ENCODE measurements at regions not wholly inside any gene's neighbourhood (a gene's known extent, or its start where the extent isn't known, plus 50 kb on each side); places are given as distances from the start of the nearest gene placed in this dataset.

- no peak for DNase-seq (ENCODE audit: low read depth)
Measured at GRCh38 chr19:28414748-28415147, 798.2 kb downstream of the UQCRFS1 start.

DNA sequence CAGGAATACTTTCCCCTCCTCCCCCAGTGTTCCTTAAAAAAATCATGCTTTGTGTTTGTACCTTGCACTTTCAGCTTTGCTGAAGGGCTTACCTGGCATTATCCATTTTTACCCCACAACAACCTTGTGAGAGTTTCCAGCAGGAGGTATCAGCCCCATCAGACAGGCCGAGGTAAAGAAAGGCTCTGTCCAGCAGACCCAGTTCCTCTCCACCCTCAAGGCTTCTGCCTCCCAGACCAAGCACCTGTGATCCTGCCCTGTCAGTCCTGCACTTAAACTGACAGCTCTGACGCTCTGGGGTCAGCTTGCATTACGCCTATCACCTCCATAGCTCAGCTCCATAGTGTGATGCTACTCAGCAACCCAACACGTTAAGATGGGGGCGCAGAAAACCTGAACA lies 803.1 kb downstream of the UQCRFS1 start:
- no peak for DNase-seq (ENCODE audit: low read depth)

GRCh38 chr19:28406966-28407365 lies 806.0 kb downstream of the UQCRFS1 start:
- DNase-seq (ENCODE audit: low read depth), result no peak

DNA sequence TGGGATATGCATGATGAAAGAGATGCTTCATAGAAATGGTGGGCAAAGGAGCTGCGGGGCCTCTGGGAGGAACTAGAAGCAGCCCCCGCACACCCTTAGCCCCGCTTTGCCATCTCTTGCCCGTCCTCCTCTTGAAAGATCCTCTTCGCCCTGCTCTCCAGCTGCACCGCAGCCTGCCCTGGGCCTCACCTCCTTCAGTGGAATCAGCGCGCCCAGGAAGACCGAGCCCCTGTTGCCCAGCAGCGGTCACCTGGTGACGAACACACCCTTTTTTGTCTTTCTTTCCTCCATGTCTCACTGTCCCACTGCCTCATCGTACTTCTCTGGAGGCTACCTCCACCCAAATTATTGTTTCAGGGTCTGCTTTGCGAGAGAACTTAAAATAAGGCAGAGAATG lies 807.6 kb downstream of the UQCRFS1 start:
- no peak for DNase-seq (ENCODE audit: low read depth)

- no peak for DNase-seq (ENCODE audit: low read depth)
Measured at GRCh38 chr19:28404472-28404871, 808.5 kb downstream of the UQCRFS1 start.

- no peak for DNase-seq (ENCODE audit: low read depth)
Measured at GRCh38 chr19:28403690-28404089, 809.3 kb downstream of the UQCRFS1 start.

DNA sequence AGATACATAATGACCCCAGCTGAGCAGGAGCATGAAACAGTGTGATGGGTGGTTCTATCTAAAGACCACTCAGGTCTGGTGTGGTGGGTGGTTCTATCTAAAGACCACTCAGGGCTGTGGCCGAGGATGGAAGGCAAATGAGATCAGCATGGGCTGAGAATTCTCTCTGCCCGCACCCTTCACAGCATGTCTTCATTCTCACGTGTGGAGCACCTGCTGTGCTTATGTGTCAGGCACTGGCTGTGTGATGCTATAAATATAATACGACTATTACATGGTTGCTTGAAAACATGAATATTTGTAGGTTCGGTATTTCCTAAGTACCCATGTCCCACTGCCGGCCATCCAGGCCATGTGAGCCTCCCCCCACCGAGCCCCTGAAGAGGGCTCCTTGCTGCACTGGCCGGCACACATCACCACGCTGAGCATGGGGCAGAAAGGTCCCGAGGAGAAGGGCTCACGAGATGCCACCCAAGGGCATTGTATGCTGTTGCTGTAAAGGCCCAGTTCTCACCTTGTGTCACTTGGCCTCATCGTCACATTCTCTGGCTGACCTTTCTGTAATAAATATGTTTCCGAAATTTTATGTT lies 810.2 kb downstream of the UQCRFS1 start:
- no peak for DNase-seq (ENCODE audit: low read depth)

- no peak for DNase-seq (ENCODE audit: low read depth)
Measured at GRCh38 chr19:28401739-28402424, 811.1 kb downstream of the UQCRFS1 start.

GRCh38 chr19:28400953-28401671 lies 811.8 kb downstream of the UQCRFS1 start:
- DNase-seq (ENCODE audit: low read depth), result no peak

DNA sequence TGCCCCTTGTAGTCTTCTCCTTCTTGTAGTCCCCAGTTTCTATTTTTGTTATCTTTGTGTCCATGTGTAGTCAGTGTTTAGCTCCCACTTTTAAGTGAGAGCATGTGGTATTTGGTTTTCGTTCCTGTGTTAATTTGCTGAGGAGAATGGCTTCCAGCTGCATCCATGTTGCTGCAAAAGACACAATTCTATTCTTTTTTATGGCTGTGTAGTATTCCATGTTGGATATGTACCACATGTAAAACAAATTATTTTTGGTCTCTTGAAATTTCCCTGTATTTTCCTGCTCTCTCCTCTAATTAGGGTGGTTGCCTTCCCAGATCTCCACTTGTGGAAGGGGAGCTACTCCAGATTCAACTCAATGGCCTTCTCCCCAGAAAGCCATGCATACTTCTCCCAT lies 813.8 kb downstream of the UQCRFS1 start:
- DNase-seq (ENCODE audit: low read depth), result no peak

- DNase-seq (ENCODE audit: low read depth), result no peak
Measured at GRCh38 chr19:28397800-28398199, 815.2 kb downstream of the UQCRFS1 start.

GRCh38 chr19:28397306-28397705 lies 815.6 kb downstream of the UQCRFS1 start:
- no peak for DNase-seq (ENCODE audit: low read depth)

DNA sequence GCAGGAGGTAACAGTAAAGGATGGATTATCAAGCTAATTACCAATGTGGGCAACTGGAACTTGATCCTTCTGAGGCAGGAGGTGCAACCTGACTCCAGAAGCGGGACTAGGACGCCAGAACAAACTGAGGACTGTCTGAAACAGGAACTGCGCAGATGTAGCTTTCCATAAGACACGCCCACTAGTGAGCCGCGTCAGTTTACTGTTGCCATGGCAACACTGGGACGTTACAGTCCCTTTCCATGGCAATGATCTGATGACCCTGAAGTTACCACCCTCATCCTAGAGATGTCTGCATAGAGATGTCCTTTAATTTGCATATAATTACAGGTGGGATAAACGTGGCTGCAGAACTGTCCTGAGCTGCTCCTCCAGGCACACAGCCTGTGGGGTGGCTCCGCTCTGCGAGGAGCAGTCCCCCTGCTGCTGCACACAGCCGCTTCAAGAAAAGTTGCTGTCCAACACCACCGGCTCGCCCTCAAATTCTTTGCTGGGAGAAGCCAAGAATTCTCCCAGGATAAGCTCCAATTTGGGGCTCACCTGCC lies 816.6 kb downstream of the UQCRFS1 start:
- no peak for DNase-seq (ENCODE audit: low read depth)

DNA sequence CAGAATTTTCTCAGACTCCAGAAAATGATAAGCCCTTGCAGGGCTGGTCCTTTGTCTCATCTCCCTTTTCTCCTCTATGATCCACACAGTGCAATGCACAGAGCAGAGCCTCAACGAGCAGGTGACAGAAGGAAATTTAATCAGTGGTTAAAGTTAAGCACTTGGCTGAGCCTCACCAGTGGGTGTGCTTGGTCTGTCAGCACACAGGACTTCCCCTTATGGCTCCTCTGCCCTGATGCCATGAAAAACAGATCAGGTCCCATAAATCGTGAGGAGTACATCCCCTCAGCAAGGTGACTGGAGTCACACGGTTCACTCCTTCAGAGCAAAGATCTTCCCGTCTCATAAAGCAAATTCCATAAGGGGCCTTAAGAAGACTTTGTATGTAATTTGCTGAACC lies 818.2 kb downstream of the UQCRFS1 start:
- no peak for DNase-seq (ENCODE audit: low read depth)

DNA sequence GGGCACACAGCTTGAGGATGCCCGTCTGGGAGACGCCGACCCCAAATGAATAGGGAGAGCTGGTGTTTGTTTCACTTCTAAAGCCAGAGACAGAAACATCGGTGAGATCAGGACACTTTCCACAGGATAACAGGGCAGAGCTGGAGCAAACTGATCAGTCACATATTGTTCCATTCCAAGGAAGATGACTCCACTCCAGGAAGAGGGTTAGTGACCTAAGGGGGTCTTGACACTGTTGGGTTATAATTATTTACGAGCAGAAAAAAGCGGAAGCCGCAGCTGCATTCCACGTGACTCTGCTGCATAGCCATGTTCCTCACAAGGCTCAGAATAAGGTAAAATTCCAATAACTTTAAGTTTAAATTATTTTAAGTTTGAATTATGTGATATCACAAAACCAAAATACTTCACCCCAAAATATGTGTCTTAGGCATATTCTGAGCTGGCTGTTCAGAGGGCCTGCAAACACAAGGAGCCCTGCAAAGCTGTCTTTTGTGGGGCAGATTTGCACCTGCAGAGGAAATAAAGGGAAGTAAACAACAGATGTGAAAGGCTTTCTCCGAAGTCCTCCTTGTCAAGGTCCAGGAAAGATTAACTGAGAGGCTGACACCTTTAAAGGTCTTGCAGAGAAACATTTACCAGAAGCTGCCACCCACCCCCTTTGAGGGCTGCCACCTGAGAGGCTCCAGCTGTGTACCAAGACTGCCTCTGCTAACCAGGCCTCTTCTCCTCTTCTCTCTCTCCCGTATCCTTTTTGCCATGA lies 819.2 kb downstream of the UQCRFS1 start:
- DNase-seq (ENCODE audit: low read depth), result no peak

DNA sequence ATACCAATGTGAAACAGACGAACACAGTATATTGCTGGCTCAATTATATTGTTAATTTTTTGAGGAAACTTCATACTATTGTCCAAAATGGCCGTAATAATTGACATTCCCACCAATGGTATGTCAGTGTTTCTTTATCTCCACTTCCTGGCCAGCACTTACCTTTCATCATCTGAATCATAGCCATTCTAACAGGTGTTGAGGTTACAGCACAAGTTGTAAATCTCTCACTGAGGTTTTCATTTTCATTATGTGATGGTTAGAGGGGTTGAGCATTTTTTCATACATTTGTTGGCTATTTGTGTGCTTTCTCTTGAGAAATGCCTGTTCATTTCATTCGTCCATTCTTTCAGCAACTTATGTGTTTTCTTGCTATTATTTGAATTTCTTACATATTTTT lies 824.0 kb downstream of the UQCRFS1 start:
- no peak for DNase-seq (ENCODE audit: low read depth)

DNA sequence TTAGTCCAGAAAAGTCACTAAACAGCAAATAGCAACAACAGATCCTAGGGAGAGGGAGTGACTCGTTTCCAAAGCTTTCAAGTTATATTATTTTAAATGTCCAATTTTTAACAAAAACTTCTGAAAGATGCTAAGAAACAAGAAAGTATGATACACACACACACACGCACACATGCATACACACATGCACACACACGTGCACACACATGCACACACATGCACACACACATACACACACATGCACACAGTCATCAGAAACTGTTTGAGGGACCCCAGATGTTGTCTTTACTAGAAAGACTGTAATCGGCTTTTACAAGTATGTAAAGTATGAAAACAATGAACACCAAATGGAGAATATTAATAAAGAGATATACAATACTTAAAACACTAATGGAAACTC lies 825.4 kb downstream of the UQCRFS1 start:
- DNase-seq (ENCODE audit: low read depth), result no peak

DNA sequence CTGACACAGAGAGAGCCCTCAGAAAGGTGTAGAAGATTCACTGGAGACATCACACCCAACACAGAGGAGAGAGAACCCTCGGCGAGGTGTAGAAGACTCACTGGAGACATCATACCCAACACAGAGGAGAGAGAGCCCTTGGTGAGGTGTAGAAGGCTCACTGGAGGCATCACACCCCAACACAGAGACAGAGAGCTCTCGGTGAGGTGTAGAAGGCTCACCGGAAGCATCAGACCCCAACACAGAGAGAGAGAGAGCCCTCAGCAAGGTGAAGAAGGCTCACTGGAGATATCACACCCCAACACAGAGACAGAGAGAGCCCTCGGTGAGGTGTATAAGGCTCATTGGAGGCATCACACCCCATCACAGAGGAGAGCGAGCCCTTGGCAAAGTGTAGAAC lies 826.5 kb downstream of the UQCRFS1 start:
- no peak for DNase-seq (ENCODE audit: low read depth)

DNA sequence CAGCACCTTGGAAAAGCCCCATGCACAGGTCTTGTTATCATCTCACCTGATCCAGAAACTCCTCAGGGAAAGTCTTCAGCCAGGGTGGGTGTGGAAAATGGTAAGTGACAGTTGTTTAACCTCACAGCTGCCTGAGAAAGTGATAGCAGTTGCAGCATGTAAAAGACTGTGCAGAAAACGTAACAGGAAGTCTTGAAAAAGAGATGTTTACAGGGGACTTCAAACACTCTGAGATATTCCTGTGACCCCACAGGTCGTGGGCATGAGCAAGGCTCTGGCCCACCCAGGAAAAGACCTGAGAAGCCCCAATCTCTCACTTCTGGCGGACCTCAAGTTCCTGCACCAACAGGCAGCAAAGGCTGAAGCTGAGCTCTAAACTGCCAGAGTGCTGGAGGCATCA lies 826.9 kb downstream of the UQCRFS1 start:
- no peak for DNase-seq (ENCODE audit: low read depth)

GRCh38 chr19:28377077-28377476 lies 835.9 kb downstream of the UQCRFS1 start:
- no peak for DNase-seq (ENCODE audit: low read depth)

DNA sequence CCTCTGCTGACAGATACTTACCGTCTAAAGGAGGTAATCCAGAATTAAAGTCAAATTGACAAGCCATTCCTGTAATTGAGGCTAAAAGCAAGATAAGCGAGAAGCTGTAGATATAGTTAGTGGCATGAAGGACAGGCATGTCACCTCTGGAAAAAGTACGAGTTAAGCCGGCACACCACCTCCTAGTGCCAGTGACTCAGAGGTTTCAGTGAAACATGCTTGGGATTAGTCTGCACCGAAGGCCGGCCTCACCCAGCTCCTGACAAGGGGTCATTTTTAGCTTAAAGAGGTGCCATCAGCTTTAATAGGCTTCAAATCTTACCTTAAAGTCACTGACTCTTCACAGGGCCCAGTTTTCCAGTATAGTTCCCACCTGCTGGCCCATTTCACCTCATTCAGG lies 838.0 kb downstream of the UQCRFS1 start:
- DNase-seq (ENCODE audit: low read depth), result no peak

DNA sequence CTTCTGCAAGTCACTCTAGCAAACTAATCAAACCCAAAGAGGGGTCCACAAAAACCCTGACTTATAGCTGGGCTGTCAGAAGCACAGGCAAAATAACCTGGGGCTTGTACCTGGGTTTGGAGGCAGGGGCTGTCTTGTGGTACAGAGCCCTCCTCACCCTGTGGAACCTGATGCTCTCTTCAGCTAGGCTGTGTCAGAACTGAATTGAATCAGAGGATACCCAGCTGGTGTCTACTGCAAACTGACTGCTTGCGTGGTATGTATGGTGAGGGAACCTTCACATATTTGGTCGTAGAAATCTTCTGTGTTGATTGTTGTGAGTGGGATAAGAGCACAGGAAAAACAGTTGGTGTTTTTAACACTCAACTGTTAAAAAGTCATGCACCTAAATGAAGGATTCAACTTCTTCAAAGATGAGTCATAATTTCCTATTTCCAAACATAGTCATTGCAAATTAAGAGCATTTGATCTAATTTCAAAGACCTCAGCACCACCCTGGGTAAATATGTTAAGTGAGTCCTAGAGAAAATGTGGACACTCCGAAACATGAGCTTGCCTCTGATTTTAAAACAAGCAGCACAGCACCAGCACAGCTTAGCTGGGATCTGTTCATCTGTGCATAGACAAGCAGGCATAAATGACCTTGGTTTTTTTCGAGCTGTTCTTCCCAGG lies 840.2 kb downstream of the UQCRFS1 start:
- DNase-seq (ENCODE audit: low read depth), result no peak
